IMR-90 (cell line): ENCODE measurements at regions not wholly inside any gene's neighbourhood (a gene's known extent, or its start where the extent isn't known, plus 50 kb on each side); places are given as distances from the start of the nearest gene placed in this dataset.
"Not testable (repeated sequence)": the region's sequence is repeated elsewhere in the genome, so short reads cannot be mapped to it uniquely, and the experiment has no call there.

ENCODE experiments used
- ATAC-seq: fragments of 200-7000 bp; cut with Tn5 transposase; 2 replicates; pipeline ENCODE4 v1.9.1; 2020; ENCODE audit warnings: low read depth, mild to moderate bottlenecking, moderate library complexity
- BruUV-seq: library from RNA; stranded (reverse); fragments of 400-500 nt; replicated peaks from 2 replicates; lab custom pipeline; 2021; lab: Mats Ljungman, UMichigan
- CTCF ChIA-PET: fragments of 300-600 bp; formaldehyde crosslinking; extraction: SDS; loops from one replicate; lab custom pipeline; 2021; ENCODE audit warnings: antibody characterized with exemption; lab: Yijun Ruan, JAX
- POLR2A ChIA-PET: fragments of 300-600 bp; sonication (Branson Sonifier 250); formaldehyde crosslinking; loops from one replicate; lab custom pipeline; 2022; ENCODE audit warnings: antibody characterized with exemption; ENCODE audit not compliant: unreplicated experiment; lab: Charles Lee
- DNase-seq: peaks from one replicate; pipeline ENCODE4 v3.0.0; 2013
- H2AFZ ChIP-seq: replicated peaks from 2 replicates; pipeline ENCODE3; 2013; ENCODE audit warnings: low read length, mild to moderate bottlenecking; ENCODE audit not compliant: poor library complexity
- H2AK5ac ChIP-seq: 2 replicates; pipeline ENCODE4 v1.6.1; 2013; ENCODE audit warnings: low read depth, low read length, inconsistent platforms
- H2AK9ac ChIP-seq: replicated peaks from 2 replicates; pipeline ENCODE3; 2013; ENCODE audit warnings: mild to moderate bottlenecking, low read depth, low read length, moderate library complexity; ENCODE audit not compliant: poor library complexity
- H2BK120ac ChIP-seq: 2 replicates; pipeline ENCODE4 v1.6.1; 2013; ENCODE audit warnings: low read depth, low read length, inconsistent platforms
- H2BK15ac ChIP-seq: 3 replicates; pipeline ENCODE4 v1.6.1; 2013; ENCODE audit warnings: low read depth, low read length, inconsistent platforms
- H2BK20ac ChIP-seq: 2 replicates; pipeline ENCODE4 v1.6.1; 2013; ENCODE audit warnings: low read depth, mild to moderate bottlenecking, inconsistent platforms, low read length, moderate library complexity
- H2BK5ac ChIP-seq: 2 replicates; pipeline ENCODE4 v1.6.1; 2013; ENCODE audit warnings: mild to moderate bottlenecking, low read depth, low read length, inconsistent platforms; ENCODE audit not compliant: poor library complexity, severe bottlenecking
- H3K14ac ChIP-seq: replicated peaks from 2 replicates; pipeline ENCODE4 v1.6.1; 2013; ENCODE audit warnings: low read depth, low read length, inconsistent platforms
- H3K18ac ChIP-seq: 2 replicates; pipeline ENCODE4 v1.6.1; 2013; ENCODE audit warnings: low read depth, low read length, control low read depth
- H3K23ac ChIP-seq: 2 replicates; pipeline ENCODE4 v1.6.1; 2013; ENCODE audit warnings: low read depth, low read length, inconsistent platforms
- H3K27ac ChIP-seq: 2 replicates; pipeline ENCODE4 v1.5.1; 2013; ENCODE audit warnings: mild to moderate bottlenecking, control low read depth, low read length; ENCODE audit not compliant: insufficient read depth
- H3K27me3 ChIP-seq: 2 replicates; pipeline ENCODE4 v1.6.1; 2013; ENCODE audit warnings: low read length; ENCODE audit not compliant: control insufficient read depth, insufficient read depth
- H3K36me3 ChIP-seq: 2 replicates; pipeline ENCODE4 v1.6.1; 2013; ENCODE audit warnings: low read length, mixed read lengths; ENCODE audit not compliant: control insufficient read depth, insufficient read depth
- H3K4ac ChIP-seq: 2 replicates; pipeline ENCODE4 v1.6.1; 2013; ENCODE audit warnings: low read depth, low read length, inconsistent platforms
- H3K4me1 ChIP-seq: 2 replicates; pipeline ENCODE4 v1.6.1; 2013; ENCODE audit warnings: low read length, mixed read lengths; ENCODE audit not compliant: control insufficient read depth, insufficient read depth
- H3K4me2 ChIP-seq: 2 replicates; pipeline ENCODE4 v1.6.1; 2013; ENCODE audit warnings: low read depth, mild to moderate bottlenecking, control low read depth, low read length, moderate library complexity
- H3K4me3 ChIP-seq: 2 replicates; pipeline ENCODE4 v1.5.1; 2013; ENCODE audit warnings: low read depth, mild to moderate bottlenecking, control low read depth, low read length, moderate library complexity; ENCODE audit not compliant: insufficient read depth
- H3K56ac ChIP-seq: 2 replicates; pipeline ENCODE4 v1.6.1; 2013; ENCODE audit warnings: low read length, inconsistent platforms; ENCODE audit not compliant: insufficient read depth; ENCODE audit errors: extremely low read depth
- H3K79me1 ChIP-seq, 2 experiments: 2 replicates each; pipeline ENCODE4 v1.6.1; 2013; ENCODE audit warnings: low read length in 2 of 2, inconsistent platforms in 1 of 2, low read depth in 1 of 2
- H3K9ac ChIP-seq: 2 replicates; pipeline ENCODE4 v1.6.1; 2013; ENCODE audit warnings: low read depth, low read length, control low read depth
- H3K9me1 ChIP-seq: 2 replicates; pipeline ENCODE4 v1.6.1; 2013; ENCODE audit warnings: low read length, inconsistent platforms; ENCODE audit not compliant: insufficient read depth
- H3K9me3 ChIP-seq: 2 replicates; pipeline ENCODE4 v1.6.1; 2013; ENCODE audit warnings: low read length; ENCODE audit not compliant: control insufficient read depth, insufficient read depth
- H4K20me1 ChIP-seq: 2 replicates; pipeline ENCODE4 v1.6.1; 2013; ENCODE audit warnings: low read length, inconsistent platforms; ENCODE audit not compliant: insufficient read depth
- H4K5ac ChIP-seq: 2 replicates; pipeline ENCODE4 v1.6.1; 2013; ENCODE audit warnings: mild to moderate bottlenecking, low read depth, low read length, control low read depth
- H4K8ac ChIP-seq, 2 experiments: 2 replicates each; pipeline ENCODE4 v1.6.1; 2013; ENCODE audit warnings: low read depth in 2 of 2, low read length in 2 of 2, control low read depth in 1 of 2, inconsistent platforms in 1 of 2
- H4K91ac ChIP-seq: 2 replicates; pipeline ENCODE4 v1.6.1; 2013; ENCODE audit warnings: low read depth, low read length, inconsistent platforms; ENCODE audit not compliant: insufficient read depth
- WGBS, 2 experiments: methylation state at CpG; one replicate each; pipeline versions ENCODE4 v1.1.5 to v1.1.7; 2013; ENCODE audit warnings: missing lambda C conversion rate in 2 of 2; ENCODE audit not compliant: insufficient read length in 1 of 2; ENCODE audit errors: extremely low coverage in 2 of 2; 5-methylcytosine and 5-hydroxymethylcytosine counted together
- dilution Hi-C: fragments of 300-500 bp; cut with HindIII; formaldehyde crosslinking; loops from one replicate; pipeline ENCODE4 v1.14.3; 2018; ENCODE audit warnings: low sequenced_read_pairs; ENCODE audit not compliant: unreplicated experiment
- in situ Hi-C: fragments of 300-500 bp; cut with MboI; formaldehyde crosslinking; loops from 3 replicates; pipeline ENCODE4 v1.14.3; 2019; ENCODE audit warnings: low sequenced_read_pairs, inconsistent platforms, mixed read lengths
- intact Hi-C: fragments of 100-400 bp; cut with micrococcal nuclease; formaldehyde crosslinking; loops from 2 replicates; pipeline ENCODE4 v1.10.0; 2022

- H3K27ac ChIP-seq, H4K5ac ChIP-seq, H2BK5ac ChIP-seq, H2BK15ac ChIP-seq, H2AFZ ChIP-seq, ATAC-seq, H3K56ac ChIP-seq, DNase-seq, H3K4me3 ChIP-seq, H4K91ac ChIP-seq, H3K79me1 ChIP-seq, H2BK120ac ChIP-seq, H4K20me1 ChIP-seq, H3K4ac ChIP-seq, H2BK20ac ChIP-seq, H3K4me2 ChIP-seq, H3K36me3 ChIP-seq, H3K23ac ChIP-seq, H3K14ac ChIP-seq, BruUV-seq, H3K4me1 ChIP-seq, H3K9ac ChIP-seq, H2AK5ac ChIP-seq, H3K27me3 ChIP-seq, H4K8ac ChIP-seq, H3K9me3 ChIP-seq, H2AK9ac ChIP-seq, H3K18ac ChIP-seq, intact Hi-C loops, H3K9me1 ChIP-seq, in situ Hi-C loops, dilution Hi-C loops: not testable (repeated sequence)
- WGBS, 2 experiments, result no CpG with 5 or more reads among the region's 9 CpGs
- ChIA-PET CTCF (interaction anchor here (1.2 kb wide), 1 partner anchor 10 kb away, joined by 4 read pairs; no protein-coding TSS in a partner anchor), POLR2A (interaction anchor here (0.6 kb wide), 1 partner anchor 87 kb away, joined by 3 read pairs; the partner anchor contains the start of gene ARRDC3)
These were observed 87.0 kb downstream of the ARRDC3 start for GRCh38 chr5:91296102-91296501.
